IMR-90 (cell line): ENCODE measurements at regions not wholly inside any gene's neighbourhood (a gene's known extent, or its start where the extent isn't known, plus 50 kb on each side); places are given as distances from the start of the nearest gene placed in this dataset.

Source experiments
- ATAC-seq: fragments of 200-7000 bp; cut with Tn5 transposase; 2 replicates; pipeline ENCODE4 v1.9.1; 2020; ENCODE audit warnings: low read depth, mild to moderate bottlenecking, moderate library complexity
- BruUV-seq: library from RNA; stranded (reverse); fragments of 400-500 nt; replicated peaks from 2 replicates; lab custom pipeline; 2021; lab: Mats Ljungman, UMichigan
- CTCF ChIA-PET: fragments of 300-600 bp; formaldehyde crosslinking; extraction: SDS; loops from one replicate; lab custom pipeline; 2021; ENCODE audit warnings: antibody characterized with exemption; lab: Yijun Ruan, JAX
- POLR2A ChIA-PET: fragments of 300-600 bp; sonication (Branson Sonifier 250); formaldehyde crosslinking; loops from one replicate; lab custom pipeline; 2022; ENCODE audit warnings: antibody characterized with exemption; ENCODE audit not compliant: unreplicated experiment; lab: Charles Lee
- DNase-seq: peaks from one replicate; pipeline ENCODE4 v3.0.0; 2013
- H2AFZ ChIP-seq: replicated peaks from 2 replicates; pipeline ENCODE3; 2013; ENCODE audit warnings: low read length, mild to moderate bottlenecking; ENCODE audit not compliant: poor library complexity
- H2AK5ac ChIP-seq: 2 replicates; pipeline ENCODE4 v1.6.1; 2013; ENCODE audit warnings: low read depth, low read length, inconsistent platforms
- H2AK9ac ChIP-seq: replicated peaks from 2 replicates; pipeline ENCODE3; 2013; ENCODE audit warnings: mild to moderate bottlenecking, low read depth, low read length, moderate library complexity; ENCODE audit not compliant: poor library complexity
- H2BK120ac ChIP-seq: 2 replicates; pipeline ENCODE4 v1.6.1; 2013; ENCODE audit warnings: low read depth, low read length, inconsistent platforms
- H2BK15ac ChIP-seq: 3 replicates; pipeline ENCODE4 v1.6.1; 2013; ENCODE audit warnings: low read depth, low read length, inconsistent platforms
- H2BK20ac ChIP-seq: 2 replicates; pipeline ENCODE4 v1.6.1; 2013; ENCODE audit warnings: low read depth, mild to moderate bottlenecking, inconsistent platforms, low read length, moderate library complexity
- H2BK5ac ChIP-seq: 2 replicates; pipeline ENCODE4 v1.6.1; 2013; ENCODE audit warnings: mild to moderate bottlenecking, low read depth, low read length, inconsistent platforms; ENCODE audit not compliant: poor library complexity, severe bottlenecking
- H3K14ac ChIP-seq: replicated peaks from 2 replicates; pipeline ENCODE4 v1.6.1; 2013; ENCODE audit warnings: low read depth, low read length, inconsistent platforms
- H3K18ac ChIP-seq: 2 replicates; pipeline ENCODE4 v1.6.1; 2013; ENCODE audit warnings: low read depth, low read length, control low read depth
- H3K23ac ChIP-seq: 2 replicates; pipeline ENCODE4 v1.6.1; 2013; ENCODE audit warnings: low read depth, low read length, inconsistent platforms
- H3K27ac ChIP-seq: 2 replicates; pipeline ENCODE4 v1.5.1; 2013; ENCODE audit warnings: mild to moderate bottlenecking, control low read depth, low read length; ENCODE audit not compliant: insufficient read depth
- H3K27me3 ChIP-seq: 2 replicates; pipeline ENCODE4 v1.6.1; 2013; ENCODE audit warnings: low read length; ENCODE audit not compliant: control insufficient read depth, insufficient read depth
- H3K36me3 ChIP-seq: 2 replicates; pipeline ENCODE4 v1.6.1; 2013; ENCODE audit warnings: low read length, mixed read lengths; ENCODE audit not compliant: control insufficient read depth, insufficient read depth
- H3K4ac ChIP-seq: 2 replicates; pipeline ENCODE4 v1.6.1; 2013; ENCODE audit warnings: low read depth, low read length, inconsistent platforms
- H3K4me1 ChIP-seq: 2 replicates; pipeline ENCODE4 v1.6.1; 2013; ENCODE audit warnings: low read length, mixed read lengths; ENCODE audit not compliant: control insufficient read depth, insufficient read depth
- H3K4me2 ChIP-seq: 2 replicates; pipeline ENCODE4 v1.6.1; 2013; ENCODE audit warnings: low read depth, mild to moderate bottlenecking, control low read depth, low read length, moderate library complexity
- H3K4me3 ChIP-seq: 2 replicates; pipeline ENCODE4 v1.5.1; 2013; ENCODE audit warnings: low read depth, mild to moderate bottlenecking, control low read depth, low read length, moderate library complexity; ENCODE audit not compliant: insufficient read depth
- H3K56ac ChIP-seq: 2 replicates; pipeline ENCODE4 v1.6.1; 2013; ENCODE audit warnings: low read length, inconsistent platforms; ENCODE audit not compliant: insufficient read depth; ENCODE audit errors: extremely low read depth
- H3K79me1 ChIP-seq, 2 experiments: 2 replicates each; pipeline ENCODE4 v1.6.1; 2013; ENCODE audit warnings: low read length in 2 of 2, inconsistent platforms in 1 of 2, low read depth in 1 of 2
- H3K9ac ChIP-seq: 2 replicates; pipeline ENCODE4 v1.6.1; 2013; ENCODE audit warnings: low read depth, low read length, control low read depth
- H3K9me1 ChIP-seq: 2 replicates; pipeline ENCODE4 v1.6.1; 2013; ENCODE audit warnings: low read length, inconsistent platforms; ENCODE audit not compliant: insufficient read depth
- H3K9me3 ChIP-seq: 2 replicates; pipeline ENCODE4 v1.6.1; 2013; ENCODE audit warnings: low read length; ENCODE audit not compliant: control insufficient read depth, insufficient read depth
- H4K20me1 ChIP-seq: 2 replicates; pipeline ENCODE4 v1.6.1; 2013; ENCODE audit warnings: low read length, inconsistent platforms; ENCODE audit not compliant: insufficient read depth
- H4K5ac ChIP-seq: 2 replicates; pipeline ENCODE4 v1.6.1; 2013; ENCODE audit warnings: mild to moderate bottlenecking, low read depth, low read length, control low read depth
- H4K8ac ChIP-seq, 2 experiments: 2 replicates each; pipeline ENCODE4 v1.6.1; 2013; ENCODE audit warnings: low read depth in 2 of 2, low read length in 2 of 2, control low read depth in 1 of 2, inconsistent platforms in 1 of 2
- H4K91ac ChIP-seq: 2 replicates; pipeline ENCODE4 v1.6.1; 2013; ENCODE audit warnings: low read depth, low read length, inconsistent platforms; ENCODE audit not compliant: insufficient read depth
- BHLHE40 ChIP-seq: fragments of 150-350 bp; IDR thresholded peaks from 2 replicates; pipeline ENCODE4 v1.6.1; 2016; ENCODE audit warnings: mild to moderate bottlenecking, low read depth, low read length
- CEBPB ChIP-seq: IDR thresholded peaks from 2 replicates; pipeline ENCODE4 v1.6.1; 2012; ENCODE audit warnings: low read depth, low read length, improper control_type of control experiment
- CHD1 ChIP-seq: IDR thresholded peaks from 2 replicates; pipeline ENCODE4 v1.6.1; 2012; ENCODE audit warnings: low read depth, low read length, improper control_type of control experiment
- FOS ChIP-seq: fragments of 150-350 bp; IDR thresholded peaks from 2 replicates; pipeline ENCODE4 v1.6.1; 2016; ENCODE audit warnings: low read depth, low read length
- MAFK ChIP-seq: IDR thresholded peaks from 2 replicates; pipeline ENCODE4 v1.6.1; 2012; ENCODE audit warnings: low read depth, low read length, improper control_type of control experiment
- MAZ ChIP-seq: IDR thresholded peaks from 2 replicates; pipeline ENCODE4 v1.6.1; 2012; ENCODE audit warnings: low read depth, mild to moderate bottlenecking, low read length, improper control_type of control experiment, moderate library complexity, borderline replicate concordance
- MXI1 ChIP-seq: IDR thresholded peaks from 2 replicates; pipeline ENCODE4 v1.6.1; 2012; ENCODE audit warnings: low read depth, mild to moderate bottlenecking, low read length, moderate library complexity, borderline replicate concordance
- NFE2L2 ChIP-seq: fragments of 150-350 bp; IDR thresholded peaks from 2 replicates; pipeline ENCODE4 v1.6.1; 2016; ENCODE audit warnings: low read depth, mild to moderate bottlenecking, low read length
- POLR2A ChIP-seq: IDR thresholded peaks from 2 replicates; pipeline ENCODE4 v1.6.1; 2012; ENCODE audit warnings: mild to moderate bottlenecking, low read depth, low read length
- RAD21 ChIP-seq: IDR thresholded peaks from 2 replicates; pipeline ENCODE4 v1.6.1; 2012; ENCODE audit warnings: low read length, improper control_type of control experiment
- RCOR1 ChIP-seq: IDR thresholded peaks from 2 replicates; pipeline ENCODE4 v1.6.1; 2012; ENCODE audit warnings: mild to moderate bottlenecking, low read length, improper control_type of control experiment; ENCODE audit not compliant: insufficient replicate concordance
- RFX5 ChIP-seq: IDR thresholded peaks from 2 replicates; pipeline ENCODE4 v1.8.0; 2012; ENCODE audit warnings: low read depth, mild to moderate bottlenecking, low read length, moderate library complexity
- SMC3 ChIP-seq: fragments of 150-350 bp; IDR thresholded peaks from 2 replicates; pipeline ENCODE4 v1.6.1; 2016; ENCODE audit warnings: low read depth, mild to moderate bottlenecking, antibody characterized with exemption, low read length, moderate library complexity
- WGBS, 2 experiments: methylation state at CpG; one replicate each; pipeline versions ENCODE4 v1.1.5 to v1.1.7; 2013; ENCODE audit warnings: missing lambda C conversion rate in 2 of 2; ENCODE audit not compliant: insufficient read length in 1 of 2; ENCODE audit errors: extremely low coverage in 2 of 2; 5-methylcytosine and 5-hydroxymethylcytosine counted together
- dilution Hi-C: fragments of 300-500 bp; cut with HindIII; formaldehyde crosslinking; loops from one replicate; pipeline ENCODE4 v1.14.3; 2018; ENCODE audit warnings: low sequenced_read_pairs; ENCODE audit not compliant: unreplicated experiment
- in situ Hi-C: fragments of 300-500 bp; cut with MboI; formaldehyde crosslinking; loops from 3 replicates; pipeline ENCODE4 v1.14.3; 2019; ENCODE audit warnings: low sequenced_read_pairs, inconsistent platforms, mixed read lengths
- intact Hi-C: fragments of 100-400 bp; cut with micrococcal nuclease; formaldehyde crosslinking; loops from 2 replicates; pipeline ENCODE4 v1.10.0; 2022
- TF ChIP-seq, protein P1 (sequence below): fragments of 150-350 bp; IDR thresholded peaks from 2 replicates; pipeline ENCODE4 v1.6.1; 2017; ENCODE audit warnings: mild to moderate bottlenecking, antibody characterized with exemption, low read length, low read depth
- TF ChIP-seq, protein P2 (sequence below): fragments of 150-350 bp; IDR thresholded peaks from 2 replicates; pipeline ENCODE4 v1.6.1; 2016; ENCODE audit warnings: low read depth, mild to moderate bottlenecking, low read length, moderate library complexity, borderline replicate concordance

- Histone ChIP-seq H2BK5ac (no peak overlapping the region), H3K23ac (no peak overlapping the region), H3K9ac (no peak overlapping the region), H3K36me3 (no peaks in the 10 kb centered on the region), H3K27ac (no peak overlapping the region), H2AK9ac (no peak overlapping the region), H3K4me1 (no peaks in the 10 kb centered on the region), H3K18ac (no peak overlapping the region), H3K4ac (no peak overlapping the region), H3K27me3 (peaks cover 2% of the 10 kb centered on the region), H3K9me1 (no peaks in the 10 kb centered on the region), H4K5ac (no peak overlapping the region), H3K14ac (no peak overlapping the region), H2AK5ac (no peak overlapping the region), H3K9me3 (no peaks in the 10 kb centered on the region), H2BK120ac (no peak overlapping the region), H4K91ac (no peak overlapping the region), H3K4me2 (no peak overlapping the region), H2BK20ac (no peak overlapping the region), H3K4me3 (no peak overlapping the region), H4K20me1 (no peaks in the 10 kb centered on the region), H2BK15ac (no peak overlapping the region), H4K8ac (no peak overlapping the region), H2AFZ (no peak overlapping the region), H3K79me1 (no peaks in the 10 kb centered on the region), H3K56ac (no peak overlapping the region)
- TF ChIP-seq SMC3 = no peak
- no peak for TF ChIP-seq CHD1
- TF ChIP-seq FOS = no peak
- no peak for TF ChIP-seq RAD21
- no peak for TF ChIP-seq POLR2A
- TF ChIP-seq BHLHE40 = no peak
- TF ChIP-seq MAFK = no peak
- no peak for TF ChIP-seq MXI1
- TF ChIP-seq, protein P1, sequence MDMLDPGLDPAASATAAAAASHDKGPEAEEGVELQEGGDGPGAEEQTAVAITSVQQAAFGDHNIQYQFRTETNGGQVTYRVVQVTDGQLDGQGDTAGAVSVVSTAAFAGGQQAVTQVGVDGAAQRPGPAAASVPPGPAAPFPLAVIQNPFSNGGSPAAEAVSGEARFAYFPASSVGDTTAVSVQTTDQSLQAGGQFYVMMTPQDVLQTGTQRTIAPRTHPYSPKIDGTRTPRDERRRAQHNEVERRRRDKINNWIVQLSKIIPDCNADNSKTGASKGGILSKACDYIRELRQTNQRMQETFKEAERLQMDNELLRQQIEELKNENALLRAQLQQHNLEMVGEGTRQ = no peak
- TF ChIP-seq NFE2L2 = no peak
- TF ChIP-seq MAZ = no peak
- TF ChIP-seq RFX5 = no peak
- TF ChIP-seq, protein P2, sequence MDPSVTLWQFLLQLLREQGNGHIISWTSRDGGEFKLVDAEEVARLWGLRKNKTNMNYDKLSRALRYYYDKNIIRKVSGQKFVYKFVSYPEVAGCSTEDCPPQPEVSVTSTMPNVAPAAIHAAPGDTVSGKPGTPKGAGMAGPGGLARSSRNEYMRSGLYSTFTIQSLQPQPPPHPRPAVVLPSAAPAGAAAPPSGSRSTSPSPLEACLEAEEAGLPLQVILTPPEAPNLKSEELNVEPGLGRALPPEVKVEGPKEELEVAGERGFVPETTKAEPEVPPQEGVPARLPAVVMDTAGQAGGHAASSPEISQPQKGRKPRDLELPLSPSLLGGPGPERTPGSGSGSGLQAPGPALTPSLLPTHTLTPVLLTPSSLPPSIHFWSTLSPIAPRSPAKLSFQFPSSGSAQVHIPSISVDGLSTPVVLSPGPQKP = no peak
- no peak for TF ChIP-seq CEBPB
- no peak for TF ChIP-seq RCOR1
- WGBS, 2 experiments = 19% methylated on average over 3 of the region's 9 CpGs; no CpG with 5 or more reads in 1 of the 2 experiments
- in situ Hi-C loops (no loop called here), intact Hi-C loops (no loop called here), dilution Hi-C loops (no loop called here)
- ATAC-seq (no peak), DNase-seq (no peak)
- CTCF ChIA-PET = interaction anchor here (1.3 to 3.2 kb wide), 2 partner anchors 9 to 135 kb away, joined by 6 to 9 read pairs; no protein-coding TSS in a partner anchor
- BruUV-seq = no TSS peak
- POLR2A ChIA-PET = no interaction called here
Observed at GRCh38 chr10:52952391-52953055, 179.9 kb upstream of the MBL2 start.
